NCI-H2029 (cell line): ENCODE measurements at regions not wholly inside any gene's neighbourhood (a gene's known extent, or its start where the extent isn't known, plus 50 kb on each side); places are given as distances from the start of the nearest gene placed in this dataset.
"Not testable (repeated sequence)": the region's sequence is repeated elsewhere in the genome, so short reads cannot be mapped to it uniquely, and the experiment has no call there.

Source experiments
- DNase-seq: peaks from one replicate; lab custom pipeline; 2025; lab: John Stamatoyannopoulos, UW

DNA sequence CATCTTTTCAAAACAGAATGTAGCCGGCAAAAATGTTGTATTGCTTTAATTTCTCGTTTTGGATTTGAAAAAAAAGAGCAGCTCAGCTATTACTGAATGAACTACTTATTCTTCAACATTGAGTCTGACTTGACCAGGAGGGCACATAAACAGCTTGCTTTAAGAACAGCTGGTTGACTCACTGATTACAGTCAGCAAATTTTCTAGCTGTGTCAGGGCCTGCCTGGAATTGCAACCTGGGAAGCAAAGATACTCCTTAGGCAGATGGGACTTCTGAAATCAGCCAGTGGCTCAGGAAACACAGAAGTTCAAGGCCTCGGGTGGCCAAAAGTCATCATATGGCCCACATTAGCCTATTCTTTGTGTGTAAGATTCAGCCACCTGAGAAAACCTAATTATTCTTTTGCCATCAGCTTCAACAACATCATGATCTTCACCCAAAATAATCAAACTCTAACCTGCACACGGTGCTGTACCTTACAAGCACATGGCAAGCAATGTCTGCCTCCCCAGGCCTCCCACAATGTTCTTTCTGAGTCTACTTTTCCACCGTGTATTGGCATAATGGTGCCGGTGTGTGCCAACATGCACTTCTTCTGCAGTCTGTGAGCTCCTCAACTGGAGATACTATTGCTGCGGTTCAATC lies 307.2 kb downstream of the HHIPL2 start:
- DNase-seq: no peak

- DNase-seq: no peak
Measured at GRCh38 chr1:222239130-222239529, 308.8 kb downstream of the HHIPL2 start.

GRCh38 chr1:222234351-222234750 lies 313.6 kb downstream of the HHIPL2 start:
- no peak for DNase-seq

DNA sequence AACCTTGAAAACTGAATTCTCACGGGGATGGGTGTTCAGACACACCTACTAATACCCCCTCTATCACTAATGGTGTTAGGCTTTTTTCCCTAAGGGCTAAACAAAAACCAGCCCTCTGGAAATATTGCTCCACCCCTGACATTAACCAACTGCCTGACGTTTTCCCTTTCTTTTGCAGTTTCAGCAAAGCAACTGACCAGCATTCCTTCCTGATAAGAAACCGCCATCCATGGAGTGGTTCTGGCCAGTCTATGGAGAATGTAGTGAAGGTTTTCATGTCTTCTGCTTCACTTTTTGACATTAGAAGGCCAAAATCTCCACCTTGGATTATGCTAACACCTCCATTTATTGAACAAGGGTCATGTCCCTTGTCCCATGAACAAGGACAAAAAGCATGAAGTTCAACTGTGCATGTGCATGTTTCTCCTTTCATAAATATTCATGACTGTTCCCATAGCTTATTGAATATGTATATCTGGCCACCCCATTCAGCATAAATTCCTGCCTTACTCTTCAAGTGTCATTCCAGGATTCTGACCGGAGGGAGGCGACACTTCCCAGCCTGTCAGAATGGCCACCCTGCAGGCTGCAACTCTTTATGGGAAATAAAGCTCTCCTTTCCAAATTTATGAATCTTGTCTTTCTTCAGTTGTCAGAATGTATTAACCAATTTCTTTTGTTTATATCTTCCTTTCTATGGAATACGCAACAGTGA lies 314.3 kb downstream of the HHIPL2 start:
- DNase-seq: no peak

DNA sequence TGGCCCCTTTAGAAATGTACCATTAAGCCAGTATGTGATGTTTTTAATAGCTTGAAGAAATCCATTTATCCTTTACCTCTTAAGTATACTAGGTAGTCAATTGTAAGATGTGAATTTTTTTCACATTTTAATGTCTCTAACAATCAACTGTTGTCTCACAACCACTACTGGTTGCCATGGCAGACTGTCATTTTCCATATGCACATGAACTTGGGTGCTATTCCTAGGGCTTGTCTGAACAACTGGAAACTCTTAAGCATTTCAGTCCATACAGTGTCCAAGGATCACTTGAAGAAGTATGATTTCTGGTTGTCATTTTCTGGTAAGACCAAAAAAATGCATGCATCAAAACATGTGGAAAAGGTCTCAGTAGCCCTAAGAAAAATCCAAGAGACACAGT lies 315.1 kb downstream of the HHIPL2 start:
- no peak for DNase-seq

DNA sequence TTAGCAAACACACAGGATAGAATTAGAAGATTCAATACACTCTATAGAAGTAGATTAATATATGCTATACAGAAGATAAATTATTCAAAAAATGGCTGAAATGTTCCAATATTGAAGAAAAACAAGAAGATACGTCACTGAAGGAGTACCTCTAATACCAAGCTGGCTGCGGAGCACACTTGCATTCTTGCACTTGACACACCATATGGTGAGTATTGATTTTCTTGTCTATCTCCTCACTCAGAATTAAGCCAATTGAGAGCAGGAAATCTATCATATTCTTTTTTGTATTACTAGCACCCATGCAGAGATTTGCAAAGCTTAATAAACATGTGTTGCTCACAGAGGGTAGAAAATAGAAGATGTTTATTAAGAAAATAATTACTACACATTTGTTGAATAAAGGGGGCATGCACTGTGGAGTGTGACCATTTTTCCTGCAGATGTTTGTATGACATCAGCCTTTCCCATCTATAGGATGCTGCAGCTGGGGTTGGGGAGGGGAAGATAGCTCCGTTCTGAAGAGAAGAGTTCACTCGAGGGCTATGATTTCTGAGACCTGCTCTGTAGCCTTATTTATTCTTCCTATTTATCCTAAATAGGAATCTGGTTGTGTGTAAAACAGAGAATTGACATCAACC lies 318.1 kb downstream of the HHIPL2 start:
- DNase-seq: no peak

DNA sequence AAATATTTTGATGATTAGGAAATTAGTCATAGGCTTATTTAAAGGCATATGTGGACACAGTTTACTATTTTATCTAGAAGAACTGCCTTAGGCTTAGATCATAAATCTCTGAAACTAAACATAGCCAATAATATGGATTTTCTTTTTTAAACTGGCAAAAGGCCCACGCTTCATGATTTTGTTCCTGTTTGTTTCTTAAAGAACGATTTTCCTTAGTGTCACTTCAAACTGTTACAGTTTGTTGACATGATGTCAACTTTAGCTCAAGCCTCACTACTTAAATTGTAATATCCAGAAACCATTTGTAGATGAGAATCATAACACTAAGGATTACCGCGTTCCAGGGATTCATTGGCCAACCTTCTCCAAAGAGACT lies 322.6 kb downstream of the HHIPL2 start:
- DNase-seq: no peak

DNA sequence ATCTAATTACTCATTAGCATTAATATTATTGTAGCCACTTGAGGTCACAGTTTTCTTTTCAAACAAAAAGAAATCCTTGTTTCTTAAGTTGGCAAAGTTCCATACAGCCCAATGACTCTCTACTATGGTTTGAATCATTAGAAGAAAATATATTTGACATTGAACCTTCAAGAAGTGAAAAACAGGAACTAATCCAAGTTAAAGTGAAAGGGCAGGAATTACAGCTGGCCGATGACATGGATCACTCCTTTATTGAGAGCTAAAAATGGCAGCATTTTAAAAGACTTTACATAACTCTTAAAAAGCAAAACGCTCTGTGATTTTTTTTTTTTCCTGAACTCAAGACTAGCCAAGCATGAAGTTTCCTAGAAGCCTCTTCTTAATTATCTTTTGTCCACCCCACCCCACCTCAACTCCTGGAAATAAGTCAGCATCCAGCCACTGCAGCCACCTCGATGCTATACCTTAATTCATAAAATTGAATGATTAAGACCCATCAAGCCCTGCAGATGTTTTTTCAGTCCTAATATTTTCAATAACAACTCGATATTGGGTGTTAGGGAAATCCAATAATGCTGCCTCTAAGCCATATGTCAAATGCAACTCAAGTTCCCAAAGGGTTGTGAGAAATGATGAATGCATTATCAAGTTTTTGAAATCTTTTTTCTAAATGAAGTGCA lies 323.1 kb downstream of the HHIPL2 start:
- no peak for DNase-seq

DNA sequence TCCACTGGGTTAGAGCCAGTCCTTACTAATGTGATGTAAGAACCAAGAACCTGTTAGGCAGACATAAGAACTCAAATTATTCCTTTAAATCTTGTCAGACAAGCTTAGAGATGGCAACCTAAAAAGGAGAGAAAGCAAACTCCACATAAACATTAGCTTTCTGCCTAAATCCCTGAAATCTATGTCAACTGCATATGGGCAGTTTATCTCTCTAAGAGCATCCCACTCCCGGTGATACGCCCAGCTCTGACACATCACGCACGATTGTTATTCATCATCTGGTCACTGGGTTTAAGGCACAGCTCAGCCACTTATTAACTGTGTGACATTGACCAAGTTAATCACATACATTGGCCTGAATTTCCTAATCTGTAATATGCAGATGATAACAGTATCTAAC lies 323.7 kb downstream of the HHIPL2 start:
- DNase-seq: no peak

DNA sequence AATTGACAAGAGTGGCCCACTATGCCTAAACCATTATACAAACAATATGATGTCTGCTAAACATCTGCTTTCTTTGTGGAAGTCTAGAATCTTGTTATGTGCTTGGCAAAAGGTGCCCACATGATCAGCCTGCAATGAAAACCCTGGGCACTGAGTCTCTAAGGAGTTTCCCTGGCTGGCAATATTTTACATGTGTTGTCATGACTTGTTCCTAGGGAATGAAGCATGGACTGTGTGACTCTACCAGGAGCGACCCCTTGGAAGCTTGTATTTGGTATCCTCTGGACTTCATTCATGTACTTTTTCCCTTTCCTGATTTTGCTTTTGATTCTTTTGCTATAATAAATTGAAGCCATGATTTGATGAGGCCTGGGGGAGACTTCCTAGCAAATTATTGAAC lies 324.9 kb downstream of the HHIPL2 start:
- no peak for DNase-seq

GRCh38 chr1:222216255-222216754 lies 331.6 kb downstream of the HHIPL2 start:
- no peak for DNase-seq

DNA sequence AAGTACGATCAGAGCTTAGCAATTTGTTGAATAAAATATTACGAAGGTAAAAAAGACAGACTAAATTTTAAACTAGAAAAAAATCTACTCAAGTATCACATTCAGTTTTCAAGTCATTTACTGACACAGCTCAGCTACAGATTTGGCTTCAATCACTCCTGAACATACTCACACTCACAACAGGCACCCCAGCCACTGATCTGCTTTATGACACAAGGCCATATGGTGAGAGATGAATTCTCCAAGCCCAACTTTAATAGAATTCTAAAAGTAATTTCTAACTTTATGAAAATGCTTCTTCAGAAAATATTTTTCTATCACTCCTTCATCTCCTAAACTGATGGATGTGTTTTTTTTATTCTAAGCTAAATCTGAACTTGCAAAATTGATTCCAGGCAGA lies 337.1 kb downstream of the HHIPL2 start:
- DNase-seq: no peak

DNA sequence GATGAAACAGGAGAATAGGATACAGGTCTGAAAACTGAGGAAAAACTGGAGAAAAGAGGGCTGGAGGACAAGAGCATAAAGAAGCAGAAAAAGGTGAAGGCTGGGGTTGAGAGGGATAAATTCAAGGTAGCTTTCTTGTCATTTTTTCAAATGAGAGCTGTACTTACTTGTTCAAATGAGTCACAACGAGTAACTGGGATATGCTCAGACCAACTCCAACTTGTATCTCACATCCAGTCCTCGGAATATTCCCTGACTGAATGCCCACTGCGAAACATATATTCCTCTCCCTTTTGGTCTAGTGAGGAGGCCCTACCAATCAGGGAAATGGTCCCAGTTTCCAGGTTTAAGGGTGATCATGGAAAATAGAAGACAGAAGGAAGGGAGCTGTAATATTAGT lies 343.4 kb downstream of the HHIPL2 start:
- DNase-seq: no peak

GRCh38 chr1:222202831-222203230 lies 345.1 kb downstream of the HHIPL2 start:
- no peak for DNase-seq

GRCh38 chr1:222196736-222197135 lies 351.2 kb downstream of the HHIPL2 start:
- no peak for DNase-seq

DNA sequence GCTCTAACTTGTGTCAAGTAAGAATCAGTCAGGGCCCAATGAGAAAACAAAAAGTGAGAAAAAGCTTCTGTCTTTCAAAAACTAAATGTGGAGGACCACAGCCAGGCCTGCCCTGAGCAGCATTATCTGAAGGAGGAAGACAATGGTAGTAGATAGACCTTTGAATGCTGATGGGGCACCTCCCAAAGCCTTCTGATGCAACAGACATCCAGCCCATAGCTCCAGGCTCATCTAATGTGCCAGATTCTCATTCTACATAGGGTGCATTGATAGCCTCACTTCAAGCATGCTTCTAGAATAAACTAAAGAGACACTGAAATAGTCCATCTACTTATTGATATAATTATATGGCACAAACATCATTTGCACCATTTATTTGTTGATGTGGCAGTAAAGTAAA lies 351.6 kb downstream of the HHIPL2 start:
- no peak for DNase-seq

- DNase-seq: no peak
Measured at GRCh38 chr1:222195857-222196256, 352.0 kb downstream of the HHIPL2 start.

DNA sequence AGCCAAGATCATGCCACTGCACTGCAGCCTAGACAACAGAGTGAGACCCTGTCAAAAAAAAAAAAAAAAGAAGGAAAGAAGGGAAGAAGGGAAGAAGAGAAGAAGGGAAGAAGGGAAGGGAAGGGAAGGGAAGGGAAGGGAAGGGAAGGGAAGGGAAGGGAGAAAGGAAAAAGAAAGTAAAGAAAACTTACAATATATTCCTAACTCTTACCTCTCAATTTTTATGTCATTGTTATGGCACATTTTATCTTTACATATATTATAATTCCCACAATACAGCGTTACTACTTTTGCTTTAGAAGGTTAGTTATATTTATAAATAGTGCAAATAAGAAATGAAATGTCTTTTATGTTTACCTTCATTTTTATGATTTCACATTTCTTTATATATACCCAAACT lies 358.7 kb downstream of the HHIPL2 start:
- DNase-seq: no peak

- DNase-seq: no peak
Measured at GRCh38 chr1:222187566-222188332, 360.2 kb downstream of the HHIPL2 start.

DNA sequence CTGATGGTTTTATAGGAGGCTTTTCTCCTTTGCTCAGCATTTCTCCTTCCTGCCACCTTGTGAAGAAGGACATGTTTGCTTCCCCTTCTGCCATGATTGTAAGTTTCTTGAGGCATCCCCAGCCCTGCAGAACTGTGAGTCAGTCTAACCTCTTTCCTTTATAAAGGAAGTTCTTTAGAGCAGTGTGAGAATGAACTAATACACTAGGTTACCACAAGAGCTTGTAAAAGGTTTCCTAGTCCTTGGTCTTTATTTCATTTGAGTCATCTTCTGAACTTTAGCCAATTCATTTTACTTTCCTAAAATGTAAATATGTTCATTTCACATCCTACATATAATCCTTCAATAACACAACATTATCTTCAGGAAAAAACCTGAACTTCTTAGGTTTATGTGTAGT lies 365.3 kb downstream of the HHIPL2 start:
- DNase-seq: no peak

DNA sequence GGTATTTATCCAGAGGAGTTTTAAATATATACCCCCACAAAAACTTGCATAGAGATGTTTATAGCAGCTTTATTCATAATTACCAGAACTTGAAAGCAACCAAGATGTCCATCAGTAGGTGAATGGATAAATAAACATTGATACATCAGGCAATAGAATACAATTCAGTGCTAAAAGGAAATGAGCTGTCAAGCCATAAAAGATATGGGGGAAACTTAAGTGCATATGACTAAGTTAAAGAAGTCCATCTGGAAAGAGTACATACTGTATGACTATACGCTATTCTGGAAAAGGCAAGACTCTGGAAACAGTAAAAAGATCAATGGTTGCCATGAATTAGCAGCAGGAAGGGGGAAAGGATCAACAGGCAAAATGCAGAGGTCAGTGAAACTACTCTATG lies 366.7 kb downstream of the HHIPL2 start:
- DNase-seq: no peak

DNA sequence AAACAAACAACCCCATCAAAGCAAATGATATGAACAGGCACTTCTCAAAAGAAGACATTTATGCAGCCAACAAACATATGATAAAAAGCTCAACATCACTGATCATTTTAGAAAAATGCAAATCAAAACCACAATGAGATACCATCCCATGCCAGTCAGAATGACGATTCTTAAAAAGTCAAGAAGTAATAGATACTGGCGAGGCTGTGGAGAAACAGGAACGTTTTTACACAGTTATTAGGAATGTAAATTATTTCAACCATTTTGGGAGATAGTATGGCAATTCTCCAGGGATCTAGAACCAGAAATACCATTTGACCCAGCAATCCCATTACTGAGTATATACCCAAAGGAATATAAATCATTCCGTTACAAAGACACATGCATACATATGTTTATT lies 370.4 kb downstream of the HHIPL2 start:
- DNase-seq: not testable (repeated sequence)
